KMS-11 (cell line): ENCODE measurements at regions not wholly inside any gene's neighbourhood (a gene's known extent, or its start where the extent isn't known, plus 50 kb on each side); places are given as distances from the start of the nearest gene placed in this dataset.

ENCODE experiments used
- H2AFZ ChIP-seq: fragments of 200-600 bp; sonication (generic); 2 replicates; pipeline ENCODE4 v1.6.1; 2016; ENCODE audit warnings: antibody characterized with exemption, mixed run types, low read depth
- H3K27ac ChIP-seq: fragments of 200-600 bp; sonication (generic); 2 replicates; pipeline ENCODE4 v1.6.1; 2016; ENCODE audit warnings: mild to moderate bottlenecking, mixed run types
- H3K27me3 ChIP-seq: fragments of 200-600 bp; sonication (generic); 2 replicates; pipeline ENCODE4 v1.6.1; 2017; ENCODE audit warnings: mild to moderate bottlenecking, low read depth, mixed run types, moderate library complexity; ENCODE audit not compliant: insufficient read depth
- H3K36me3 ChIP-seq: fragments of 200-600 bp; sonication (generic); 2 replicates; pipeline ENCODE4 v1.6.1; 2017; ENCODE audit warnings: mild to moderate bottlenecking, mixed run types; ENCODE audit not compliant: insufficient read depth
- H3K4me1 ChIP-seq: fragments of 200-600 bp; sonication (generic); 2 replicates; pipeline ENCODE4 v1.6.1; 2016; ENCODE audit warnings: mild to moderate bottlenecking, low read depth, mixed run types; ENCODE audit not compliant: poor library complexity, severe bottlenecking
- H3K4me2 ChIP-seq: fragments of 200-600 bp; sonication (generic); 2 replicates; pipeline ENCODE4 v1.7.0; 2016; ENCODE audit warnings: mild to moderate bottlenecking, mixed run types
- H3K4me3 ChIP-seq: fragments of 200-600 bp; sonication (generic); IDR thresholded peaks from 2 replicates; pipeline ENCODE4 v1.6.1; 2017; ENCODE audit warnings: low read depth, low read length, mixed read lengths; ENCODE audit not compliant: insufficient read depth
- H3K79me2 ChIP-seq: fragments of 200-600 bp; sonication (generic); 2 replicates; pipeline ENCODE4 v1.6.1; 2016; ENCODE audit warnings: low read depth, mixed run types; ENCODE audit not compliant: insufficient read depth
- H3K9ac ChIP-seq: fragments of 200-600 bp; sonication (generic); 2 replicates; pipeline ENCODE4 v1.6.1; 2016; ENCODE audit warnings: mild to moderate bottlenecking, mixed run types
- H4K20me1 ChIP-seq: fragments of 200-600 bp; sonication (generic); 2 replicates; pipeline ENCODE4 v1.6.1; 2016; ENCODE audit warnings: mild to moderate bottlenecking, mixed run types; ENCODE audit not compliant: insufficient read depth
- CTCF ChIP-seq: fragments of 200-600 bp; sonication (generic); conservative IDR thresholded peaks from 2 replicates; pipeline ENCODE4 v1.6.1; 2017; ENCODE audit warnings: low read depth, mild to moderate bottlenecking, antibody characterized with exemption, low read length, moderate library complexity, mixed read lengths

GRCh38 chr3:73789825-73790444 lies 165.2 kb upstream of the PDZRN3 start:
- no peak for TF ChIP-seq CTCF
- H3K79me2 ChIP-seq = no peaks in the 10 kb centered on the region
- H3K27me3 ChIP-seq = no peaks in the 10 kb centered on the region
- no peak overlapping the region for H3K9ac ChIP-seq
- H3K4me1 ChIP-seq = no peaks in the 10 kb centered on the region
- no peaks in the 10 kb centered on the region for H3K36me3 ChIP-seq
- no peak overlapping the region for H3K4me3 ChIP-seq
- no peak overlapping the region for H3K4me2 ChIP-seq
- H3K27ac ChIP-seq = no peak overlapping the region
- H4K20me1 ChIP-seq = no peaks in the 10 kb centered on the region
- H2AFZ ChIP-seq = no peak overlapping the region

GRCh38 chr3:73787620-73788019 lies 162.9 kb upstream of the PDZRN3 start:
- H3K4me2 ChIP-seq = no peak overlapping the region
- no peaks in the 10 kb centered on the region for H3K4me1 ChIP-seq
- H4K20me1 ChIP-seq = no peaks in the 10 kb centered on the region
- no peak for TF ChIP-seq CTCF
- no peak overlapping the region for H2AFZ ChIP-seq
- no peaks in the 10 kb centered on the region for H3K27me3 ChIP-seq
- no peak overlapping the region for H3K4me3 ChIP-seq
- no peak overlapping the region for H3K9ac ChIP-seq
- H3K36me3 ChIP-seq = no peaks in the 10 kb centered on the region
- H3K79me2 ChIP-seq = no peaks in the 10 kb centered on the region
- H3K27ac ChIP-seq = no peak overlapping the region

- H2AFZ ChIP-seq = no peak overlapping the region
- H3K27me3 ChIP-seq = no peaks in the 10 kb centered on the region
- no peaks in the 10 kb centered on the region for H3K36me3 ChIP-seq
- H3K9ac ChIP-seq = no peak overlapping the region
- no peaks in the 10 kb centered on the region for H3K79me2 ChIP-seq
- no peaks in the 10 kb centered on the region for H4K20me1 ChIP-seq
- no peak overlapping the region for H3K4me3 ChIP-seq
- TF ChIP-seq CTCF = no peak
- no peaks in the 10 kb centered on the region for H3K4me1 ChIP-seq
- H3K27ac ChIP-seq = no peak overlapping the region
- H3K4me2 ChIP-seq = no peak overlapping the region
Measured at GRCh38 chr3:73786998-73787397, 162.3 kb upstream of the PDZRN3 start.

DNA sequence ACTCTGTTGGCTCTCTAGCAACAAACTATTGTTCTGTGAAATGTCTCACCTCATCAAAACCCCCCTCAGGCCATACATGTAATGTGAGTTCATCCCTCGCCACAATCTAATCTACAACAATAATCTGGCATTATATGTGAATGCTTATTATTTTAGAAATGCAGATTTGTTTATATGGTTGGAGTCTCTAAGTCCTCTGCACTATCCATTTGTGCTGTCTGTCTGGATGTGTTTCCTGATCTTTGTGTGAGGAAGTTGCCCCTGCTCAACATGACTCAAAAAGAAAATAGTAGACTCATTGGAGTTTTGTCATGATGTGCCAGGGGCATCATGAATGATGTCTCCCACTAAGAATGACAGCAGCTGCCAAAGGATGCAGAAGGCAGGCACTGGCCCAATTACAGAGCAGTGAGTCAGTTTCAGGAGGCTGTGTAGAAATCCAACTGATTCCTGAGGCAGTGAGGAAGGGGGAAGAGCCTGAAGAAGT lies 161.6 kb upstream of the PDZRN3 start:
- H3K4me1 ChIP-seq = no peaks in the 10 kb centered on the region
- no peak overlapping the region for H3K9ac ChIP-seq
- no peaks in the 10 kb centered on the region for H3K36me3 ChIP-seq
- H4K20me1 ChIP-seq = no peaks in the 10 kb centered on the region
- no peak overlapping the region for H3K4me3 ChIP-seq
- H3K4me2 ChIP-seq = no peak overlapping the region
- no peak overlapping the region for H2AFZ ChIP-seq
- no peak overlapping the region for H3K27ac ChIP-seq
- H3K27me3 ChIP-seq = no peaks in the 10 kb centered on the region
- H3K79me2 ChIP-seq = no peaks in the 10 kb centered on the region
- TF ChIP-seq CTCF = no peak
